IPS-NIHi7 (cell line): ENCODE measurements at regions not wholly inside any gene's neighbourhood (a gene's known extent, or its start where the extent isn't known, plus 50 kb on each side); places are given as distances from the start of the nearest gene placed in this dataset.

ENCODE experiments used
- DNase-seq: peaks from one replicate; pipeline ENCODE4 v3.0.0; 2012; ENCODE audit warnings: mixed read lengths; ENCODE audit errors: extremely low spot score

DNA sequence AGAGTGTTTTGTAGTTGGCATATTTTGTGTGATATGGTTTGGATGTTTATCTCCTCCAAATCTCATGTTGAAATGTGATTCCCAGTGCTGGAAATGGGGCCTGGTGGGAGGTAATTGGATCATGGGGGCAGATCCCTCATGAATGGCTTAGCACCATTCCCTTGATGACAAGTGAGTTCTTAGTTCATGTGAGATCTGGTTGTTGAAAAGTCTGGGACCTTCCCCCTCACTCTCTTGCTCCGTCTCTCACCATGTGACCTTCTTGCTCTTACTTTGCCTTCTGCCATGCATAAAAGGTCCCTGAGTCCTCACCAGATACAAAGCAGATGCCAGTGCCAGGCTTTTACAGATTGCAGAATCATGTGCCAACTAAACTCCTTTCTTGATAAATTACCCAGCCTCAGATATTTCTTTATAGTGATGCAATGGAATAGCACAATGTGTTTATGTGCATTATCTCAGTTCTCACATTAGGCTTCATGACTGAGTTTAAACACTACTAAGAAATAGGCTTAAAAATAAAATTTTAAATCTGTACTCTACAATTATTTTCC, 1348.8 kb downstream of the STIM2 start:
- DNase-seq = no peak

DNA sequence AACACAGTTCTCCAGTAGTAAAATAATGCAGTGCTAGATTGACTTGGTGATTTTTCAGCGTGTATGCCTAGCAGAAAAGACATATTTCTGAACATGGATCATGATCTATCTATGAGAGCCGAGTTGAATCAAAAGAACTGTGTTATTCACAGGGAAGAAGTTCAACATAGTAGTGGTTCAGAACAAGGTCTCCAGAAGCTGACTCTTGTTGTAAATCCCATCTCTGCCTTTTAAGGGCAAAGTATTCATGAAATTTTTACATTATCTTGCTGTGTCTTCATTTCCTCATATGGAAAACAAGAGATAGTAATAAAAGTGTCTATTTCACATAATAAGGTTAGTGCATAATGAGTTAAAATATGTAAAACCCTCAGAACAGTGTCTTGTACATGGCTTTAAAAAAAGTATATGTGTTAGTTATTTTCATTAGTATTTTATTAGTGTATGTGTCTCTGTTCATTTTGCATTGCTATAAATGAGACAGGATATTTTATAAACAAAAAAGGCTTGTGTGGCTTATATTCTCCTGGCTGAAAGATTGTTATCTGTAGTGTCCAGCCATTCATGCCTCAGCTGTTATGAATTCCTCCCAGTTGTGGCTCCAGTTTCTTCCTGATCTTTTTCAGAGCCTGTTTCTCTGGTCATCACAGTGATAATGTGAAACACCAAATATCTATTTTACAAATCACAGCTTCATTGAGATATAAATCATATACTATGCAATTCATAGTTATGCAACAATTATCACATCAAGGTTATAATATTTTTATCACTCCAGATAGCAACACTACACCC, 1351.2 kb downstream of the STIM2 start:
- DNase-seq = no peak

DNA sequence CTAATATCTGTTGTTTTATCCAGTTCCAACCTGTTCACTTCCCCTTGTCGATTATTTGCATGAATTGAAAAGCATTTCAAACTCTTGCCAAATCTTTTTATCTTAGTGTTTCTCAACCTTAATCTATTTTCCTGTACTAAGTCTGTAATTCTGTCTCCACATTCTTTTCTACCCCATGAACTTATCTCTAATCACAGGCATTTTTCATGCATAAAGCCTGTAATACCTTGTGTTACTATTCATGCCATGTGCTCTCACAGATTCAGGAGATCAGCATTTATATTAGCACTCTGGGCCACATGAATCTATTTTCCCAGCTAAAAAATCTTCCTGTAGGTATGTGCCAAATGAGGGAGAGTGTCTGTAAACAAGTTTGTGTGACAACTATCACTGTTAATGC, 1360.9 kb downstream of the STIM2 start:
- no peak for DNase-seq

DNA sequence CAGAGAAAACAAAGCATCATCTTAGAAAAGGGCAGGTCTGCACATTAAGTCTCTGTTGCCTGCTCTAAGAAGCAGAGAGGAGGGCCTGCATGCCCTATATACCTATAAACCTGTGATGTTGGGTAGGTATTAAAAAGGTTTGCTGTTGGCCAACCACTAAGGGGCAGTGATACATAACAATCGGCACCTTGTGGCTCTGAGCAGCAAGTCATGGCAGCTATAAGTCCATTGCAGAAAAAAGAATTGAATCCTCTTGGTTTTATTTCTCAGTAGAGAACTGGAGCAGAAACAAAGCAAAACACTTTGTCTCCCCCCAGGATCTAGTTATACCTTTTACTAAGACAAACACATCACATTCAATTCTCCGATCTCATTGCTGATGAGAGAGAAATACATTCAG, 1364.4 kb downstream of the STIM2 start:
- DNase-seq = peak; percentile 61

DNA sequence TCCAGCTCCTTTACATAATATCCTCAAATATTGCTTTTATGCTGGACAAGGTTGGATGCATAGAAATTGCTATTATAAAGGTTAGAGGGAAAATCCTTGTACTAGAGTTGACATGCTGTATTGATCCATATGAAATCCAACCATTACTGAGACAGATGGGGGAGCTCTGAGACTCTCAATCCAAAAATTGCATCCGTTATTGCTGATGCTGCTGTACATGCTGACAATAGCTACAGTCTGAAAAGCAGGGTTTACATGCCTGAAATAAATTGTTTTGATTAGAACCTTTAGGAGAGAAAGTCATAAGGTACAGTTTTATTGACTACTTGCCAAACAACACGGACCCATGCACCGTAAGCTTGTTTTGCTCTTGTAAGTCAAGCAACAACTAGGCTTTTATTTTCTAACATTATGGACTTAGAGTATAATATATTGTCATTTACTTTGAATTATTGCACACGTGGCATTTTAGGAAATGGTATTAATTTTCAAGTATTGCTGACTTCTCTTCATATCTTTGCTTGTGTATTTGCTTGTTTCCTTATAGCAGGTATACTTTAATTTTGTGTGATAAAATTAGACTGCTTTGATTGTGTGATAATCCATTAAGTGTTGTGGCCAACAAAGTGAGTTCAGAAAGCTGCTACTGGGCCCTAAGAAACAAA, 1365.2 kb downstream of the STIM2 start:
- no peak for DNase-seq

DNA sequence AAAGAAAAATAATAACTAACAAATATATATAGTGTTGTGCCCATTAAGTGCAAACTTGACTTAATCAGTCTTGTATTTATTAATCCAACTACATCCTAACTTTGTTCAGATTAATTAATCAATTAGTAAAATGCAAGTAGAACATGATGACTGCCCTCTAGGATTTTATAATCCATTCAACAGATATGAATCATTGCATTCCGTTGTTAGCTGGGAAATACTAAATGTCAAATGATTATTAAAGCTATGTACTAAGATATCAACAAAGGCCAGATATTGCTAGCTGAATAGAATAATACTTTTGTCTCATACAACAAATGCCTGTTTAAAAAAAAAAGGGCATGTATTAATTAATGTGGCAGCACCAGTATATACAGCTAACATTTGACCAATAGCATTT, 1366.3 kb downstream of the STIM2 start:
- DNase-seq = no peak

DNA sequence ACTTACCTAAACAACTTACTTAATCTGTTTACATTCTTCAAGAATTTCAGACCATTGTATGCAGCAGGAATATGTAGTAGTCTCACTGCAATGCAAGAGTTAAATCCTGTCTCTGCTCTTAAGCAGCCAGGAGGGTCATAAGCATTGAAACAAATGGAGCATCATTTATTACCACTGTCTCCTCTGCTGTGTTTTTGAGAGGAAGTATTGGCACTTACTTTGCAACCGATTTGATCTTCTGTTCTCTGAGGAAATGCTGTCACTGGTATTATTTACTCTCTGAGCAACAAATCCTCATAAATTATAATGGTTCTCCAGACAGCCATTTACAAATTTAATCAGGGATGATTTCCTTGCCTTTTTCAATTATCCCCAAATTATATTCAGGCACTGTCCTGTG, 1367.1 kb downstream of the STIM2 start:
- no peak for DNase-seq

DNA sequence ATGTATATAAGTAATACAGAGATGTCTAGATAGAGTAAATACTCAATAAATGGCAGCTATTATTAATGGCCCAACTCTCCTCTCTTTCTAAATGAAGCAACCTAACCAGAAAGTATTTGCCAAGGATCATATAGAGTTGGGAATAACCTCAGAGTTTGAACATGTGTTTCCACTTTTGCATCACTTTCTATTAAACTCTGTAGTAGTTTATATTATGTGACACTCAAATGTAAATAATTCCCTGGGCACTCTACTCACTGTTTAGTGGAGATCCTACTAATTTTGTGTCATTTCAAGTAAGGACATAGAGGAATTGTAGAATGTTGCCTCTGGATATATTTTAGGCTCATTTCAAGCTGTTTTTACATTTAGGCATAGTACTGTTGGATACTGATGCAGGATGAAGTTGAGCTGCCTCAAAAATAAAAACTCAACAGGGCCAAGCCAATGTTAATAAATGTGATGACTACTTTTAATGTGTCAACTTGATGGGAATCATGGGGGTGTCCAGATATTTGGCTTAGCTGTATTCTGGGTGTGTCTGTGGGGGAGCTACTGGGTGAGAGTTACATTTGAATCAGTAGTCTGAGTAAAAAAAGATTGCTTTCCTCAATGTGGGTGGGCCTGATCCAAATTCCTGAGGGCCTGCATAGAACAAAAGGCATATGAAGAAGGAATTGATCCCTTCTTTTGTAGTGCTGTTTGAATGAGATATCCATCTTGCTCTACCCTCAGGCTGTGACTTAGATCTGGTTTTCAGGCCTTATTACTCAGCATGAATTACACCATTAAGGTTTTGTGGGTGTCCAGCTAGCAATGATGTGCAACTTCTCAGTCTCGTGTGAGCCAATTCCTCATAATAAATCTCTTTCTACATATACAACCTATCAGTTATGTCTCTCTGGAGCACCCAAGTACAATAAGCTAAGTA, 1368.2 kb downstream of the STIM2 start:
- DNase-seq = no peak

DNA sequence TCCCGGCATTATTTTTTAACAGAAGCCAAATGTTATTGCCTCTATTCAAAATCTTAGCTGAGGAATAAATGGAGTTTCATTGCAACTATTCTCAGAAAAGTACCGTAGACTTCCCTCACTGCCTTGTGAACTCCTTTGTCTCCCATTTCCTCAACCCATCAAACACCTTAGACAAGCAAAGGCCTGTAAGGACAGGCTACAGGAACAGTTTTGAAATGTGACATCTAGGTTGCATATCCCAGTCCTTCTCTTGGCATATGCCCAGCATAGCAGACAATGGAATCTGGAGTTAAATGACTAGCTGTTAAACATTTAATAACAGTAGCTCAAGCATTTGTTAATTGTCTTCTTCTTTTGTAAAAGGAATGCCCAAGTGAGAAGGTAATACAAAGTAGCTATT, 1371.7 kb downstream of the STIM2 start:
- DNase-seq = no peak

DNA sequence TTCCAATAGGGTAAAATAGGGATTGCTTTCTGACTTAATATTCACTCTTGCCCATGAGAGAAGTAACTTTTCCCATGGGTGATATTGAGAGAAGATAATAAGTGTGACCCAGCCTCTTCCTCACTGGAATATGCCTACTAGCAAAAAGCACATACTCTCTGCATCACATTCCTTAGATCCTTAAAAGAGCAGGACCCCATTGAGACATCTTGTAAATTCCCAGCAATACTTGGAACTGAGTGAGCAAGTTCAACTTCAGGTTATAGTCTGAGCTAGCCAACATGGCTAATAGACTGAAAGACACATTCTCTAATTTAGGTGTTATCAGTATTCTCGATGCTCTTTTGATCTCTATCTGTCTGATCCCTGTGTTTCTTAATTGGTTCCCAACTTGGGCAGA, 1372.3 kb downstream of the STIM2 start:
- DNase-seq = no peak

DNA sequence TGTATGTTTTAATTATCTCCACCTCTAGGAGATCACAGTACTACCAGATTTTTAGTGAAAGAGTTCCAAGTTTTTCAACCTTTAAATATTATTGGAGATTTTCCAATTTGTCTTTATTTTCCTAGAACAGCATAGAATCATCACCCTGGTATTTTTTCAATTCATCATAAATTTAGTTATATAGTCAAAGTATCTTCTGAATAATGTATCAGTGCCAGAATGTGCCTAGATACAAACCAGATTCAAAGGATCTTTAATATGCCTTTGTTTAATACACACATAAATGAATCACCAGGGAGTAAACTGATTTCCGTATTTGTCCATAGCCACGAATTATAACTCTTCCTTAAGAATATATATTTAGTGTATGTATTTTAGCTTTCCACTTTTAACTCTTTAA, 1373.1 kb downstream of the STIM2 start:
- no peak for DNase-seq

DNA sequence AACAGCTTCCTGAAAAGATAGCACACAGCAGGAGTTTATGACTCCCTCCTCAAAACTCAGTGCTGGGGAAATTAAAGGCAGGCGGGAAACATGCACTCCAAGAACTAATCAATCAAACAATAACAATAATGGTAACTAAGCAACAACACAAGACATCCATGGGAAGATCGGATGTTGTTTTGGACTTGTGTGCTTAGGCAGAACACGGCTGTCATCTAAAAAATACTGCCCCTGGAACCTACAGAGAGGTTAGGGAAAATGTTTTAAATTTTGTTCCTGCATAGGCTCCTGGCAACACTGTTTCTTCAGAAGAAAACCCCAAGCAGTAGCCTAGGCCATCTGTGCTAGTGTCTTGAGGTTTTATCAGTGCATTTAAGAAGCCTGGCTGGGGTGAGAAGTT, 1378.2 kb downstream of the STIM2 start:
- DNase-seq = no peak

DNA sequence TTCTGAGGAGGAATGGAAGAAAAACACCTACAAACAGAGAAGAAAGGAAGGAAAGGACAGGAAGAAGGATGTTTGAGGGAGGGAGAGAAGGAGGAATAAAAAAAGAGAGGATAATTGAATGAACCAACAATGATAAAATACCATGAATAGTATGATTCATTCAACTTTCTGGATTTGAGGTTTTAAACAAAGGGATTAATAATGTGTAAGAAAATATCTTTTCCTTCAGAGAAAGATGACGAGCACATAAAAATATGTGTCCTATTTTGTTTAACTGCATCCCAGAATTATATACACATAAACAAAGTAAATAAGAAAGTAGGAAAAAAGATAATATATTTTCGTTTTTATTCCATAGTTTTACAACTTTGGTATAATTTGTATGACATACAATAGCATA, 1380.4 kb downstream of the STIM2 start:
- no peak for DNase-seq

DNA sequence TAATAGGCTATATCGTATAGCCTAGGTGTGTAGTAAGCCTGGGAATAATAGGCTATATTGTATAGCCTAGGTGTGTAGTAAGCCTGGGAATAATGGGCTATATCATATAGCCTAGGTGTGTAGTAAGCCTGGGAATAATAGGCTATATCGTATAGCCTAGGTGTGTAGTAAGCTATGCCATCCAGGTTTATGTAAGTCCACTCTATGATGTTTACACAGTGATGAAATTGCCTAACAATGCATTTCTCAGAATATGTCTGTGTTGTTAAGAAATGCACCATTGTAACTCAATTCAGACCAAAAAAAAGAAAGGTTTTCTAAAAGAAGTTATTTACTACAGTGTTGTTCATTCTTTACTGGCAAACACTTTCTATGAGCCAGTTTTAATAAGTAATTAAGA, 1387.2 kb downstream of the STIM2 start:
- no peak for DNase-seq

DNA sequence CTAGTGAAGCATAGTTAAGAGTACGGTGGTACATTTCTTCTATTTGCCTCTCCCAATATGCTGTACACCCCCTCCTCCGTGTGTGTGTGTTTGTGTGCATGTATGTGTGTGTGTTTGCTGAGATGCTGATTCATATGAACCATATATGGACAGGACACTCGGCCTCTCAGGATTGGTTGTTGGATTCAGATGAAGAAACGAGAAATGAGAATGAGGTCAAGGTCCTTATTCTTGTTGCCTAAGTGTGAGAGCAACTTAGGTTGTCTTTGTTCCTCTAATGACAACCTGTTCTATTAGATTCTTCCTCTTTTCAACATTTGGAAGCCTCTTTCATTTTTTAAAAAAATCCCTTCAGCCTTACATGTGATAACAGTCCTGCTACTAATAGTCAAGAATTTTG, 1387.6 kb downstream of the STIM2 start:
- DNase-seq = no peak

DNA sequence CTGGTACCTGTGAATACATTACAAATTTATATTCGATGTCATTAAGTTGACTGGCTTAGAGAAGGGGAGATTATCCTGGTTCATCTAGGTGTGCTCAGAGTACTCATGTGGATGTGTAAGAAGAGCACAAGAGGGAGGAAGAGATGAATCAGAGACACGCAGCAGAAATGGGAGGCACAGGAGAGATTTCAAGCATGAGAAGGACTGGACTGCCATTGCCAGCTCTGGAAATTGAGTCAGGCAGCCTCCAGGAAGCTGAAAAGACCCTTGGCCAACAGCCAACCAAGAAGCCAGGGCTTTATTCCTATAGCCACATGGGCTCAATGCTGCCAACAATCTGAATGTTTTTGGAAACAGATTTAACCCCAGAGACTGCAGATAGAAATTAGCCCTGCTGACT, 1390.0 kb downstream of the STIM2 start:
- DNase-seq = no peak

DNA sequence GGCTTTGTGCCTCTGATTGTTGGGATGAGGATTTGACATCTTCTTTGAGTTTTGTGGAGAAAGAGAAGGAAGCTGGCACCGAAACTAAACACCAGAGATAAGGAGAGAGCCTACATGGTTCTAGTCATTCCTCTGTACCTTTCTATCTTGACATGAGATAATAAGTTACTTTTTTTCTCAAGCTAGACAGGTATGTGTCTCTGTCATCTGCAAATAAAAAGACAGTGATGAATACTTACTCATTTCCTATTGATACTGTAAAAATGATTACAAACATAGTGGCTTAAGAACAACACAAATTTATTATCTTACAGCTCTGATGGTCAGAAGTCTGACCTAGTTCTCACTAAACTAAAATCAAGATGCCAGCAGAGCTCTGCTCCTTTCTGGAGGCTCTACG, 1391.2 kb downstream of the STIM2 start:
- no peak for DNase-seq

DNA sequence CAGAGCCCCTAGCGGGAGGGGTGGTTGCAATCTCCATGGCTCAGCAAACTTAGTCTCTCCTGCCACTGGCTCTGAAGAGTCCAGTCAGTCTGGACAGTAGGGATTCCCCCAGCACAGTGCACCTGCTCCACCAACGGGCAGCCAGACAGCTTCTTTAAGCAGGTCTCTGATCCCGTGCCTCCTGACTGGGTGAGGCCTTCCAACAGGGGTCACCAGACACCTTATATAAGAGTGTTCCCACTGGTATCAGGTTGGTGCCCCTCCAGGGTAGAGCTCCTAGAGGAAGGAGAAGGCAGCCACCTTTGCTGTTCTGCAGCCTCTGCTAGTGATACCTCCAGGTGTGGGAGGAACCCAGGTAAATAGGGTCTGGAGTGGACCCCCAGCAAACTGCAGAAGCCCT, 1393.4 kb downstream of the STIM2 start:
- DNase-seq = no peak

DNA sequence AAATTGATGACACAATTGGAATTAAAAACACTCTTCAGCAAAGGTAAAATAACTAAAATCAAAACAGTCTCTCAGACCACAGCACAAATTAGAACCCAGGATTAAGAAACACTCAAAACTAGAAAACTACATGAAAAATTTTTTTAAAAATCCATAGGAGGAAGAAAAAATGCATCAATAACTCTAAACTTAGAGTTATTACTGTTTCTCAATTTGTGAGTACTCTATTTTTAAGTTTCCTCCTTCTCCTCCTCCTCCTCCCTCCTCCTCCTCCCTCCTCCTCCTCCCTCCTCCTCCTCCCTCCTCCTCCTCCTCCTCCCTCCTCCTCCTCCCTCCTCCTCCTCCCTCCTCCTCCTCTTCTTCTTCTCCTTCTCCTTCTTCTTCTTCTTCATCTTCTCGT, 1395.7 kb downstream of the STIM2 start:
- no peak for DNase-seq

DNA sequence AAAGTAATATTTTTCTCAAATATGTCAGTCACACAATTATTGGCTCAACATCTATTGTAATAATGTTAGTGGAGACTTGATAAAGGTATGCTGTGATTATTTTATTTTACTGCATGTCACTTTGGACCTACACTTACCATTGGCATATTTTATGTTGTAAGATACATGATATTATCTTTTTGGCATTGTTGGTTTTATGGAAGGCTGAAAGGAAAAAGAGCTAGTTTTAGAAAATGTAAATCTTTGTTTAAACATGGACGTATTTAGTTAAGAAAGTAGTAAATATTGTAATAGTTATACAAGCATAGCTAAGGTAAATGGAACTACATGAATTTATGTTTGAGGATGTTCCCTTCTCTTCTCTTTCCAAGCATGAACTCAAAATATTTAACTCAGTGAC, 1399.3 kb downstream of the STIM2 start:
- DNase-seq = no peak

DNA sequence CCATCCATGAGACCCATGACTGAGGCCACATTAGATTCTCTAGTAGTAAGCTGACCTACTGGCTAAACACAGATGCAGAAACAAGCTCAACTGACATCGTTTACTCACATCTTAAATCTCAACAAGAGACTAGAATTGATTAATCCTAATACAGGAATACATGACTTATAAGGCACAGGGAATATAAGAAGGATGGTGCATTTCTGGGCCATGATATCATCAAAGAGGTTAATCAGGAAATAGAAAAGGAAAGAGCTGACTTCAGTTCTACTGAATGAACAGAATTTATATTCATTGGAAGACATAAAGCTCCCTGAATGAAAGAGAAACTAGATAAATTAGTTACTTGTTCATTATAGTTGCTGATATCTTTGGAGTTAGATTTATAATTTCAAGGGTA, 1406.5 kb downstream of the STIM2 start:
- DNase-seq = no peak

DNA sequence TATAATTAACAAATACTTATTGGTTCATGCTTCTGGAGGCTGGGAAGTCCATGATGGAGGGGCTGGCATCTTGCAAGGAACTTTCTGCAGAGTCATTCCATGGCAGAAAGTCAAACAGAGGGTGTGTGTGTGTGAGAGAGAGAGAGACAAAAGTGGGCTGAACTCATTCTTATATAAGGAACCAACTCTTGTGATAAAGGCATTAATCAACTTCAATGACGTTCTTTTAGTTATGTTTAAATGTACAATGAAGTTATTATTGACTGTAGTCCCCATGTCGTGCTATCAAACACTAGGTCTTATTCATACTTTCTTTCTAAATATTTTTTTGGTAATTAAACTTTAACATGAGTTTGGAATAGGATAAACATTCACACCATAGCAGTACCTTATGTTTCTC, 1408.8 kb downstream of the STIM2 start:
- DNase-seq = no peak
